HG03139 (cell line): ENCODE measurements at regions not wholly inside any gene's neighbourhood (a gene's known extent, or its start where the extent isn't known, plus 50 kb on each side); places are given as distances from the start of the nearest gene placed in this dataset.
"Not testable (repeated sequence)": the region's sequence is repeated elsewhere in the genome, so short reads cannot be mapped to it uniquely, and the experiment has no call there.

Experiments
- ATAC-seq: cut with Tn5 transposase; IDR thresholded peaks from one replicate; pipeline ENCODE4 v1.9.1; 2021; ENCODE audit not compliant: unreplicated experiment

DNA sequence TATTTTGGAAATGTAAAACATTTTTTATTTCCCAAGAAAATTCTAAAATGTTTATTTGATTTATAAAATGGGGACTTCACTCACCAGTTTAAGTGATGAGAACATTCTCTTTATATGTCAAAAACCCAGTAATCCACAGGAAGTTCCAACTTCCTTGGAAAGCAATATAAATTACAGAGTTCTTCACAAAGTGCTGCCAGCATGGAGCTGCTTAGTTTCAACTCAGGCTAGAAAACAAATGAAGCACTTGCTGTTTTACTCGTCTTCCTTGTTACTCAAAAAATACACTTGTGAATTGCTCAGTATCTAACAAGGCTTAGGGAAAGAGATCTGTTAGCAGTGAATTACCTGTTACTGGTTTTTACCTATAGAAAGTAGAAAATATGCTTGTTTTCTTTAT lies 942.7 kb upstream of the MDGA2 start:
- ATAC-seq: no peak

GRCh38 chr14:48616931-48617330 lies 941.5 kb upstream of the MDGA2 start:
- ATAC-seq: no peak

GRCh38 chr14:48615618-48616017 lies 940.2 kb upstream of the MDGA2 start:
- ATAC-seq: no peak

GRCh38 chr14:48614003-48614402 lies 938.6 kb upstream of the MDGA2 start:
- ATAC-seq: no peak

GRCh38 chr14:48606960-48607359 lies 931.6 kb upstream of the MDGA2 start:
- ATAC-seq: not testable (repeated sequence)

- ATAC-seq: no peak
Measured at GRCh38 chr14:48598458-48598857, 923.1 kb upstream of the MDGA2 start.

DNA sequence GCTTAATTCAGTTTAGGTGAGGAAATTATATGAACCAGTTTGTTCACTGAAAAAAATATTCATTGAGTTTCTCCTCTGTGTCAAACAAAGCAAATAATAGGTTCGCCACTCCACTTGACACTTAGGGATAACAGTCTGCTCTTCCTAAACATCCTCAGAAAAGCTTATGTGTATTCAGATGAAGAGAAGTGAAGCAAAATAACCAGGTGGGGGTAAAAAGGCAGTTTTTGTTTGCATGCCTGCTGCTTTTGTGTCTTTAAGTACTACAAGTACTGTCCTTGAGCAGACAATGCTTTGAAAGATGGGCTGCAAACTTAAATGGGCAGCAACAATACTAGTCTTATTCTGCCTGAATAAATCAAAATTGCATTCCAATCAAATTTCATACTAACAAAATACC lies 910.7 kb upstream of the MDGA2 start:
- ATAC-seq: no peak

DNA sequence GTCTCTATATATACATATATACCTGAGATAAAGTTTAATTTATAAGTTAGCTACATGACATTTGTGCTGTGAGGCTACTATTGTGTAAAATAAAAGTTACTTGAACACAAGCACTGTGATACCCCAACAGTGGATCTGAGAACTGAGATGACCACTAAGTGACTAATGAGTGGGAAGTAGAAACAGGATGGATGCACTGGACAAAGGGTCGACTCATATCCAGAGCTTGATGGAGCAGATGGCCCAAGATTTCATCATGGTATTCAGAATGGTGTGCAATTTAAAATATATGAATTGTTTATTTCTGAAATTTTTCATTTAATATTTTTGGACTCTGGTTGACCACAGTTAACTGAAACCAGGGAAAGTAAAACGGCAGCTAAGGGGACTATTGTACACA lies 908.6 kb upstream of the MDGA2 start:
- ATAC-seq: peak; percentile 74

DNA sequence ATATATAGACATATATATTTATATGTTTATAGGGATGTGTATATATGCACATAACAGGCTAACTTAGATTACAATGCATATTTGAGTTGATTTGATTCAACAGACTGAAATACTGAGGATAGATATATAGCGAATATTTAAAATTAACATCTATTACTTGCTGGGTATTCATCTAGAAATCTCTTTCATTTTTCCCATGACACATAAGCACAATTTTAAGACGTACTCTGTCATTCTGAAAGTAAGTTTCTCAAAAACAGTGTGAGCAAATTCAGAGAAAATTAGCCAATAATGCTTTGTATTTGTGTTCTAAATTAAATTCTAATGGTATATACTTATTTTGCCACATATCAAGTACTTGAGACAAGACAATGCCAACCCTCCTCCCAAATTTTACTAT lies 907.5 kb upstream of the MDGA2 start:
- ATAC-seq: peak; percentile 42

- ATAC-seq: no peak
Measured at GRCh38 chr14:48580692-48581091, 905.3 kb upstream of the MDGA2 start.

DNA sequence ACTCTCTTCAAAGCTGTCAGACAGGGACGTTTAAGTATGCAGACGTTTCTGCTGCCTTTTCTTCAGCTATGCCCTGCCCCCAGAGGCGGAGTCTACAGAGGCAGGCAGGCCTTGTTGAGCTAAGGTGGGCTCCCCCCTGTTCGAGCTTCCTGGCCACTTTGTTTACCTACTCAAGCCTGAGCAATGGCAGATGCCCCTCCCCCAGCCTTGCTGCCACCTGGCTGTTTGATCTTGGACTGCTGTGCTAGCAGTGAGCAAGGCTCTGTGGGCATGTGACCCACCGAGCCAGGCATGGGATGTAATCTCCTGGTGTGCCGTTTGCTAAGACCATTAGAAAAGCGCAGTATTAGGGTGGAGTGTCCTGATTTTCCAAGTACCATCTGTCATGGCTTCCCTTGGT lies 900.4 kb upstream of the MDGA2 start:
- no peak for ATAC-seq

- ATAC-seq: no peak
Measured at GRCh38 chr14:48568688-48569087, 893.3 kb upstream of the MDGA2 start.

- ATAC-seq: no peak
Measured at GRCh38 chr14:48568252-48568651, 892.8 kb upstream of the MDGA2 start.

- no peak for ATAC-seq
Measured at GRCh38 chr14:48563489-48563888, 888.1 kb upstream of the MDGA2 start.

DNA sequence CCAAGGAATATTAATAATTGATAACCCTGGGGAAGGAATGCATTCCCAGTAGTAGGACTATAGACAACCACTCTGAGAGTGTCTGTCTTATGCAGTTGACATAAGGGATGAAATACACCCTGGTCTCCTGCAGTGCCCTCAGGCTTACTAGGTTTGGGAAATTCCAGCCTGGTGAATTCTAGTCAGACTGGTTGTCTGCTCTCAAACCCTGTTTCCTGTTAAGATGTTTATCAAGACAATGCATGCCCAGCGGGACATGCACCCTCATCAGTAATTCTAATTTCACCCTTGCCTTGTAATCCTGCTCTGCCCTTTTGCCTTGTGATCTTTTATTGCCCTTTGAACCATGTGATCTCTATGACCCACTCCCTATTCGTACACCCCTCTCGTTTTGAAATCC lies 886.0 kb upstream of the MDGA2 start:
- ATAC-seq: not testable (repeated sequence)

DNA sequence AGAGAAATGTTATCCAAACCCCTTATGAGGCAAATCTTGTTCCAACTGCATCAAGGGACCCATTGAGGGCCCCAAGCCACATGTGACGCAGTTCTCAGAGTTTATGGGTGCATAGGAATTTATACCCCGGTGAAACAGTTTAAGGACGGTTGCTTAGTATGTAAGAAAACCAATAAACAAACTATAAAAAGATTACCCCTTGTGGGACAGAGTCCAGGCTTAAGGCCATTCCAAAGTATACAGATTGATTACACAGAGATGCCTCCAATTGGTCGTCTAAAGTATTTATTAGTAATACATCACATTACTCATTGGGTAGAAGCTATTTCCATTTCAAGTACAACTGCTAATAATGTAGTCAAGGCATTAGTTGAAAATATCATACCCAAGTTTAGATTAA lies 885.0 kb upstream of the MDGA2 start:
- ATAC-seq: no peak

DNA sequence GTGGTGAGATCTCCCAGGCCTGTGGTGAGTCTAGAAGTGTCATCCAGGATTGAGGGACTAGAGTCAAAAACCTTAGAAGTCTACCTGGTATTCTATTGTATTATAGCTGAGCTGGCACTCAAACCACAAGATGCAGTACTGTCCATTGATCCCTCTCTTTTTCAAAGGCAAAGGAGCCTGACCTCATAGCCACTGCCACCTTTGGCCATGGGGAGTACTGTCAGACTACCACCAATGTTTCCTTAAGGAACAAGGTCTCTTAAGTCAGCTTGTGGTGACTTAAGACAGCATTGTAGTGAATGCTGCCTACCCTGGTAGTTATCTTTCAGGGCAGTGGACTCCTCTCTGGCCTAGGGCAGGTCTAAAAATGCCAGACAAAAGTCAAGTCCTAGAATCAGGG lies 878.0 kb upstream of the MDGA2 start:
- ATAC-seq: no peak

GRCh38 chr14:48546996-48547395 lies 871.6 kb upstream of the MDGA2 start:
- ATAC-seq: peak; percentile 58

DNA sequence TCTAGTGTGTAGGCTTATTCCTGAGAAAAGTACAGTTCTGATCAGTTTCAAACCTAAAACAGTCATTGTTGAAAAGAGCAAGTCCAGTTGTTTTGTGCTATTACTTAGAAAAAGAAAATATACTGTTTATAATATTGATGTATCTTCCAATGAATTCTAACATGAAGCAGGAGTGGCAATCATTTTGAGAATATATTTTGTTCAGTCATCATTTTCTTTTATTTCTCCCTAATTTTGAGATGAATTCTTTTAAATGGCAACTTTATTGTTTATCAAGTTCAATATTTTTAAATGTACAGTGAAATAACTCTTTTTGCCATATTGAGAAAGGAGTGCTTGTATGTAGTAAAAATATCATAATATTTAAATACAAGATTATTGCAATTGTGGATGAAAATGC lies 862.2 kb upstream of the MDGA2 start:
- ATAC-seq: no peak

DNA sequence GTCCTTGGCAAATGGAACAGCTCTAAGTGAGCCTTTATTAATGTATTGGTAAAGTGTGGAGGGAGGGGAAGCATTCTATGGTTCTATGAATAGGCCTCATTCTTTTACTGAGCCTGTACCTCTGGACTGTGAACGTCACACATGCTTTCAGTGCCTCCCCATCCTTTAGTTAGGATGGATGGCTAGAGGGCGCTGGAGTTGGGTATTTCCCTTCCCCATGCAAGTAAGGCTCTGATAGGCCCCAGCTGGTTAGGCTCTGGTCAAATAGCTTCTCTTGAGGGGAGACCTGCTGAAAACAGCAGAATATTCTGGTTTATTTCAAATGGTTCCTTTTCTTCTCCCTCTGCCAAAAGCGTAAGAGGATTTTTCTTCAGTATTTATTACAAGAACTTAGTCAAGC lies 860.9 kb upstream of the MDGA2 start:
- ATAC-seq: no peak

DNA sequence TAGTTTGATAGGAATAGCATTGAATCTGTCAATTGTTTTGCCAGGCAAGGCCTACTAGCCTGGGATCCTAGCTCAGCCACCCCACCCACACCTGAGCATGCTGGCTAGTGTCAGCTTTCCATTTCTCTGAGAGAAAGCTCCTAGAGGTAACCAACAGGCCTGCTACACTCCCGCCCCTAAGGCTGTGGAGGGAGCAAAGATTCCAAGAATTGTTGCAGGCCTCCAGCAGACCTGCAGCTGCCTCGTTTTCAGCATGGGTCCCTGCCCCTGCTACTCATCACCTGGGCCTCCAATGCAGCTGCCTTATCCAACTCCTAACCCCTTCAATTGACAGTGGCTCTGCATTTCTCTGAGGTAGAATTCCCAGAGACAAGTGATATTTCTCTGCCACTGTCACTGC lies 852.4 kb upstream of the MDGA2 start:
- ATAC-seq: no peak

DNA sequence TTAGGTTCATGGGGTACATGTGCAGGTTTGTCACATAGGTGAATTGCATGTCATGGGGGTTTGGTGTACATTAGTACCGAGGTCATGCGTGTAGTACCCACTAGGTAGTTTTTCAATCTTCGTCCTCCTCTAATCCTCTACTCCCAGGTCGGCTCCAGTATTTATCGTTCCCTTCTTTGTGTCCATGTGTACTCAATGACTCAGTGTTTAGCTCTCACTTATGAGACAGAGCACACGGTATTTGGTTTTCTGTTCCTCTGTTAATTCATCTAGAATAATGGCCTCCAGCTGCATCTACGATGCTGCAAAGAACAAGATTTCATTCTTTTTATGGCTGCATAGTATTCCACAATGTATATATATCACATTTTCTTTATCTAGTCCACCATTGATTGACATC lies 850.9 kb upstream of the MDGA2 start:
- no peak for ATAC-seq

DNA sequence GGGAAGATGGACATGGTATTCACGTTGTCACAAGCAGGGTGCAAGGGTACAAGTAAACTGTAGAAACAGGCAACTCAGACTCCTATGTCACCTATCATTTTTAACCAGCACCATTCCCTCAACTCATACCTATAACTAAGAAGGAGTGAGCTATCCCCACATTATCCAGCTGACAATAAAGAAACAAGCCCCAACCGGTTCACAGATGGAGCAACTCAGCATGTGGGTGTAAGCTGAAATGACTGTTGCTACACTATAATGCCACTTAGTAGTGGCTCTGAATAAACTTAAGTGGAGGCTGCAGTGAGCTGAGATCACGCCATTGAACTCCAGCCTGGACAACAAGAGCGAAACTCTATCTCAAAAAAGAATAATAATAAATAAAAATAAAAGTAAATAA lies 829.5 kb upstream of the MDGA2 start:
- ATAC-seq: no peak

DNA sequence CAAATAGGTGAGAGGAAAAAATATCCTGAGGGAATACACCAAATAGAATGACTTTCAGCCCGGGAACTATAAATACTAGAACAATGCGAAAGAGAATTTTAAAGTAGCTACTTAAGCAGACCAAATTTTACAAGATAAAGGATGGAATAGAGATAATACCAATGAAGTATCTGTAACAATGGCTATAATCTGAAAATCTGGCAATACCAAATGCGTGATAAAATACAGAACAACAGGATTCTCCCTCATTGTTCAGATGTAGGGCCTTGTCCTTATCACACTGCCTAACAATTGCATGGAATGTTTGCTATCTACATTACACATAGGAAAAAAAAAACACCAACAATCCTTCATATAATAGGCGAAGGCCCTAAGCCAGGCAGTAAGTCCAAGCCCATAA lies 815.4 kb upstream of the MDGA2 start:
- no peak for ATAC-seq
